Stomach (tissue), 8 donors: ENCODE measurements at regions not wholly inside any gene's neighbourhood (a gene's known extent, or its start where the extent isn't known, plus 50 kb on each side); places are given as distances from the start of the nearest gene placed in this dataset.
A peak's percentile ranks its signal among the peaks of the same experiment; 100 is the strongest.

Experiments
- DNase-seq, 2 donors: peaks; one replicate each; pipeline versions ENCODE4 v3.0.0 to v3.0.0-alpha.2; 2013 to 2019
- H3K27ac ChIP-seq, 5 donors: fragments of 200-600 bp in 4 of 5; sonication (generic) in 4 of 5; one replicate each; pipeline ENCODE4 v1.5.1; 2013 to 2019; ENCODE audit warnings: mild to moderate bottlenecking in 1 of 5, moderate library complexity in 1 of 5
- H3K27me3 ChIP-seq, 3 donors: fragments of 200-600 bp; sonication (generic); one replicate each; pipeline ENCODE4 v1.5.1; 2017 to 2019; ENCODE audit warnings: mixed run types in 1 of 3
- H3K36me3 ChIP-seq, 4 donors: fragments of 200-600 bp; sonication (generic); 1 replicate in 3 of 4; 2 replicates in 1 of 4; pipeline ENCODE4 v1.5.1; 2016 to 2019
- H3K4me1 ChIP-seq, 4 donors: fragments of 200-600 bp; sonication (generic); one replicate each; pipeline ENCODE4 v1.5.1; 2016 to 2019
- H3K4me3 ChIP-seq, 4 donors: fragments of 200-600 bp; sonication (generic) in 3 of 4; one replicate each; pipeline ENCODE4 v1.5.1; 2016 to 2019; ENCODE audit warnings: mild to moderate bottlenecking in 1 of 4
- H3K9me3 ChIP-seq, 4 donors: fragments of 200-600 bp; sonication (generic); one replicate each; pipeline ENCODE4 v1.5.1; 2016 to 2019
- CTCF ChIP-seq, 7 experiments: fragments of 450-650 bp in 4 of 7; fragments of 200-600 bp in 3 of 7; sonication (generic) in 3 of 7; IDR thresholded peaks; one replicate each; pipeline ENCODE4 v1.5.1; 2016 to 2019; ENCODE audit warnings: antibody characterized with exemption in 7 of 7, control low read depth in 2 of 7, mild to moderate bottlenecking in 1 of 7
- EP300 ChIP-seq: sonication (generic); formaldehyde crosslinking; IDR thresholded peaks from one replicate; pipeline ENCODE4 v1.6.1; 2017; ENCODE audit warnings: antibody characterized with exemption
- POLR2A ChIP-seq, 4 donors: fragments of 450-650 bp; IDR thresholded peaks; one replicate each; pipeline ENCODE4 v1.6.1; 2016; ENCODE audit warnings: antibody characterized with exemption in 4 of 4, control low read depth in 2 of 4, mild to moderate bottlenecking in 1 of 4, moderate library complexity in 1 of 4
- POLR2AphosphoS5 ChIP-seq, 3 donors: sonication (generic); formaldehyde crosslinking; IDR thresholded peaks; one replicate each; pipeline ENCODE4 v1.6.1; 2016; ENCODE audit warnings: antibody characterized with exemption in 3 of 3
- WGBS, 5 donors: extraction: QIAGEN DNeasy Blood & Tissue Kit in 3 of 5; methylation state at CpG; one replicate each; pipeline versions ENCODE4 v1.1.5 to v1.1.7; 2013 to 2018; 5-methylcytosine and 5-hydroxymethylcytosine counted together
- intact Hi-C: fragments of 100-400 bp; cut with DNase I; formaldehyde crosslinking; loops from one replicate; pipeline ENCODE4 v1.15.1; 2023; ENCODE audit warnings: low total_unique reads
- donor health status: healthy with polysubstance abuse.
- donor health status: Bipolar disorder and iron deficiency.
- donor health status: healthy.

- TF ChIP-seq EP300, result no peak
- TF ChIP-seq CTCF (IDR thresholded peaks at IDR 0.05), result no peak
- TF ChIP-seq POLR2A (IDR thresholded peaks at IDR 0.05), result no peak
- TF ChIP-seq POLR2AphosphoS5 (IDR thresholded peaks at IDR 0.05), result no peak
These were observed 240.0 kb upstream of the CAMK1G start for GRCh38 chr1:209343511-209343910.

GRCh38 chr1:209344156-209344555 is 239.4 kb upstream of the CAMK1G start:
- Histone ChIP-seq H3K27ac (no peak overlapping the region), H3K36me3 (no peaks in the 10 kb centered on the region), H3K9me3 (no peaks in the 10 kb centered on the region), H3K4me1 (peaks cover 0 to 17% (median 10%) of the 10 kb centered on the region in 4 donors), H3K27me3 (peaks cover 0 to 5% (median 0%) of the 10 kb centered on the region in 3 donors), H3K4me3 (no peak overlapping the region)
- intact Hi-C loops, result no loop called here
- TF ChIP-seq CTCF (IDR thresholded peaks at IDR 0.05) (no peak), EP300 (no peak), POLR2A (IDR thresholded peaks at IDR 0.05) (no peak), POLR2AphosphoS5 (IDR thresholded peaks at IDR 0.05) (no peak)
- WGBS, 5 donors, result 62 to 81% (median 69%) methylated on average over 2 of the region's 2 CpGs
- DNase-seq, result no peak

More at GRCh38 chr1:209343511-209343910, 240.0 kb upstream of the CAMK1G start:
- intact Hi-C loops, result no loop called here
- peaks cover 0 to 17% (median 10%) of the 10 kb centered on the region in 4 donors for H3K4me1 ChIP-seq
- DNase-seq, result no peak
- no peaks in the 10 kb centered on the region for H3K9me3 ChIP-seq
- no peaks in the 10 kb centered on the region for H3K36me3 ChIP-seq
- 82 to 91% (median 85%) methylated on average over 4 of the region's 4 CpGs for WGBS, 5 donors
- no peak overlapping the region for H3K27ac ChIP-seq
- H3K27me3 ChIP-seq, result peaks cover 0 to 5% (median 0%) of the 10 kb centered on the region in 3 donors
- H3K4me3 ChIP-seq, result no peak overlapping the region

- Histone ChIP-seq H3K4me1 (peaks cover 0 to 8% (median 0%) of the 10 kb centered on the region in 4 donors), H3K9me3 (no peaks in the 10 kb centered on the region), H3K36me3 (no peaks in the 10 kb centered on the region), H3K27me3 (no peaks in the 10 kb centered on the region), H3K4me3 (no peak overlapping the region), H3K27ac (no peak overlapping the region)
- 34 to 49% (median 45%) methylated on average over 9 of the region's 9 CpGs for WGBS, 5 donors
- TF ChIP-seq POLR2AphosphoS5 (IDR thresholded peaks at IDR 0.05) (no peak), EP300 (no peak), POLR2A (IDR thresholded peaks at IDR 0.05) (no peak), CTCF (IDR thresholded peaks at IDR 0.05) (no peak)
- intact Hi-C loops, result no loop called here
- DNase-seq, result peak in 1 of 2 donors; percentile 76
These were observed 233.9 kb upstream of the CAMK1G start for GRCh38 chr1:209349363-209350308.

GRCh38 chr1:209353053-209353452 is 230.5 kb upstream of the CAMK1G start:
- no peak for DNase-seq
- H3K9me3 ChIP-seq, result no peaks in the 10 kb centered on the region
- no peak overlapping the region for H3K27ac ChIP-seq
- H3K27me3 ChIP-seq, result no peaks in the 10 kb centered on the region
- H3K4me1 ChIP-seq, result peaks cover 0 to 8% (median 0%) of the 10 kb centered on the region in 4 donors
- H3K36me3 ChIP-seq, result no peaks in the 10 kb centered on the region
- 68 to 81% (median 77%) methylated on average over 3 of the region's 3 CpGs for WGBS, 5 donors
- no peak overlapping the region for H3K4me3 ChIP-seq
- intact Hi-C loops, result no loop called here
- no peak for TF ChIP-seq EP300
- TF ChIP-seq CTCF (IDR thresholded peaks at IDR 0.05), result no peak
- no peak for TF ChIP-seq POLR2A (IDR thresholded peaks at IDR 0.05)
- no peak for TF ChIP-seq POLR2AphosphoS5 (IDR thresholded peaks at IDR 0.05)
